IMR-90 (cell line): ENCODE measurements at regions not wholly inside any gene's neighbourhood (a gene's known extent, or its start where the extent isn't known, plus 50 kb on each side); places are given as distances from the start of the nearest gene placed in this dataset.

ENCODE experiments used
- ATAC-seq: fragments of 200-7000 bp; cut with Tn5 transposase; 2 replicates; pipeline ENCODE4 v1.9.1; 2020; ENCODE audit warnings: low read depth, mild to moderate bottlenecking, moderate library complexity
- BruUV-seq: library from RNA; stranded (reverse); fragments of 400-500 nt; replicated peaks from 2 replicates; lab custom pipeline; 2021; lab: Mats Ljungman, UMichigan
- CTCF ChIA-PET: fragments of 300-600 bp; formaldehyde crosslinking; extraction: SDS; loops from one replicate; lab custom pipeline; 2021; ENCODE audit warnings: antibody characterized with exemption; lab: Yijun Ruan, JAX
- POLR2A ChIA-PET: fragments of 300-600 bp; sonication (Branson Sonifier 250); formaldehyde crosslinking; loops from one replicate; lab custom pipeline; 2022; ENCODE audit warnings: antibody characterized with exemption; ENCODE audit not compliant: unreplicated experiment; lab: Charles Lee
- DNase-seq: peaks from one replicate; pipeline ENCODE4 v3.0.0; 2013
- H2AFZ ChIP-seq: replicated peaks from 2 replicates; pipeline ENCODE3; 2013; ENCODE audit warnings: low read length, mild to moderate bottlenecking; ENCODE audit not compliant: poor library complexity
- H2AK5ac ChIP-seq: 2 replicates; pipeline ENCODE4 v1.6.1; 2013; ENCODE audit warnings: low read depth, low read length, inconsistent platforms
- H2AK9ac ChIP-seq: replicated peaks from 2 replicates; pipeline ENCODE3; 2013; ENCODE audit warnings: mild to moderate bottlenecking, low read depth, low read length, moderate library complexity; ENCODE audit not compliant: poor library complexity
- H2BK120ac ChIP-seq: 2 replicates; pipeline ENCODE4 v1.6.1; 2013; ENCODE audit warnings: low read depth, low read length, inconsistent platforms
- H2BK15ac ChIP-seq: 3 replicates; pipeline ENCODE4 v1.6.1; 2013; ENCODE audit warnings: low read depth, low read length, inconsistent platforms
- H2BK20ac ChIP-seq: 2 replicates; pipeline ENCODE4 v1.6.1; 2013; ENCODE audit warnings: low read depth, mild to moderate bottlenecking, inconsistent platforms, low read length, moderate library complexity
- H2BK5ac ChIP-seq: 2 replicates; pipeline ENCODE4 v1.6.1; 2013; ENCODE audit warnings: mild to moderate bottlenecking, low read depth, low read length, inconsistent platforms; ENCODE audit not compliant: poor library complexity, severe bottlenecking
- H3K14ac ChIP-seq: replicated peaks from 2 replicates; pipeline ENCODE4 v1.6.1; 2013; ENCODE audit warnings: low read depth, low read length, inconsistent platforms
- H3K18ac ChIP-seq: 2 replicates; pipeline ENCODE4 v1.6.1; 2013; ENCODE audit warnings: low read depth, low read length, control low read depth
- H3K23ac ChIP-seq: 2 replicates; pipeline ENCODE4 v1.6.1; 2013; ENCODE audit warnings: low read depth, low read length, inconsistent platforms
- H3K27ac ChIP-seq: 2 replicates; pipeline ENCODE4 v1.5.1; 2013; ENCODE audit warnings: mild to moderate bottlenecking, control low read depth, low read length; ENCODE audit not compliant: insufficient read depth
- H3K27me3 ChIP-seq: 2 replicates; pipeline ENCODE4 v1.6.1; 2013; ENCODE audit warnings: low read length; ENCODE audit not compliant: control insufficient read depth, insufficient read depth
- H3K36me3 ChIP-seq: 2 replicates; pipeline ENCODE4 v1.6.1; 2013; ENCODE audit warnings: low read length, mixed read lengths; ENCODE audit not compliant: control insufficient read depth, insufficient read depth
- H3K4ac ChIP-seq: 2 replicates; pipeline ENCODE4 v1.6.1; 2013; ENCODE audit warnings: low read depth, low read length, inconsistent platforms
- H3K4me1 ChIP-seq: 2 replicates; pipeline ENCODE4 v1.6.1; 2013; ENCODE audit warnings: low read length, mixed read lengths; ENCODE audit not compliant: control insufficient read depth, insufficient read depth
- H3K4me2 ChIP-seq: 2 replicates; pipeline ENCODE4 v1.6.1; 2013; ENCODE audit warnings: low read depth, mild to moderate bottlenecking, control low read depth, low read length, moderate library complexity
- H3K4me3 ChIP-seq: 2 replicates; pipeline ENCODE4 v1.5.1; 2013; ENCODE audit warnings: low read depth, mild to moderate bottlenecking, control low read depth, low read length, moderate library complexity; ENCODE audit not compliant: insufficient read depth
- H3K56ac ChIP-seq: 2 replicates; pipeline ENCODE4 v1.6.1; 2013; ENCODE audit warnings: low read length, inconsistent platforms; ENCODE audit not compliant: insufficient read depth; ENCODE audit errors: extremely low read depth
- H3K79me1 ChIP-seq, 2 experiments: 2 replicates each; pipeline ENCODE4 v1.6.1; 2013; ENCODE audit warnings: low read length in 2 of 2, inconsistent platforms in 1 of 2, low read depth in 1 of 2
- H3K9ac ChIP-seq: 2 replicates; pipeline ENCODE4 v1.6.1; 2013; ENCODE audit warnings: low read depth, low read length, control low read depth
- H3K9me1 ChIP-seq: 2 replicates; pipeline ENCODE4 v1.6.1; 2013; ENCODE audit warnings: low read length, inconsistent platforms; ENCODE audit not compliant: insufficient read depth
- H3K9me3 ChIP-seq: 2 replicates; pipeline ENCODE4 v1.6.1; 2013; ENCODE audit warnings: low read length; ENCODE audit not compliant: control insufficient read depth, insufficient read depth
- H4K20me1 ChIP-seq: 2 replicates; pipeline ENCODE4 v1.6.1; 2013; ENCODE audit warnings: low read length, inconsistent platforms; ENCODE audit not compliant: insufficient read depth
- H4K5ac ChIP-seq: 2 replicates; pipeline ENCODE4 v1.6.1; 2013; ENCODE audit warnings: mild to moderate bottlenecking, low read depth, low read length, control low read depth
- H4K8ac ChIP-seq, 2 experiments: 2 replicates each; pipeline ENCODE4 v1.6.1; 2013; ENCODE audit warnings: low read depth in 2 of 2, low read length in 2 of 2, control low read depth in 1 of 2, inconsistent platforms in 1 of 2
- H4K91ac ChIP-seq: 2 replicates; pipeline ENCODE4 v1.6.1; 2013; ENCODE audit warnings: low read depth, low read length, inconsistent platforms; ENCODE audit not compliant: insufficient read depth
- BHLHE40 ChIP-seq: fragments of 150-350 bp; IDR thresholded peaks from 2 replicates; pipeline ENCODE4 v1.6.1; 2016; ENCODE audit warnings: mild to moderate bottlenecking, low read depth, low read length
- CEBPB ChIP-seq: IDR thresholded peaks from 2 replicates; pipeline ENCODE4 v1.6.1; 2012; ENCODE audit warnings: low read depth, low read length, improper control_type of control experiment
- ELK1 ChIP-seq: fragments of 150-350 bp; IDR thresholded peaks from 2 replicates; pipeline ENCODE4 v1.6.1; 2016; ENCODE audit warnings: low read depth, mild to moderate bottlenecking, low read length, moderate library complexity, borderline replicate concordance
- FOS ChIP-seq: fragments of 150-350 bp; IDR thresholded peaks from 2 replicates; pipeline ENCODE4 v1.6.1; 2016; ENCODE audit warnings: low read depth, low read length
- POLR2A ChIP-seq: IDR thresholded peaks from 2 replicates; pipeline ENCODE4 v1.6.1; 2012; ENCODE audit warnings: mild to moderate bottlenecking, low read depth, low read length
- RFX5 ChIP-seq: IDR thresholded peaks from 2 replicates; pipeline ENCODE4 v1.8.0; 2012; ENCODE audit warnings: low read depth, mild to moderate bottlenecking, low read length, moderate library complexity
- SMC3 ChIP-seq: fragments of 150-350 bp; IDR thresholded peaks from 2 replicates; pipeline ENCODE4 v1.6.1; 2016; ENCODE audit warnings: low read depth, mild to moderate bottlenecking, antibody characterized with exemption, low read length, moderate library complexity
- USF2 ChIP-seq: fragments of 150-350 bp; IDR thresholded peaks from 2 replicates; pipeline ENCODE4 v1.6.1; 2017; ENCODE audit warnings: mild to moderate bottlenecking, antibody characterized with exemption, low read length, low read depth
- WGBS, 2 experiments: methylation state at CpG; one replicate each; pipeline versions ENCODE4 v1.1.5 to v1.1.7; 2013; ENCODE audit warnings: missing lambda C conversion rate in 2 of 2; ENCODE audit not compliant: insufficient read length in 1 of 2; ENCODE audit errors: extremely low coverage in 2 of 2; 5-methylcytosine and 5-hydroxymethylcytosine counted together
- dilution Hi-C: fragments of 300-500 bp; cut with HindIII; formaldehyde crosslinking; loops from one replicate; pipeline ENCODE4 v1.14.3; 2018; ENCODE audit warnings: low sequenced_read_pairs; ENCODE audit not compliant: unreplicated experiment
- in situ Hi-C: fragments of 300-500 bp; cut with MboI; formaldehyde crosslinking; loops from 3 replicates; pipeline ENCODE4 v1.14.3; 2019; ENCODE audit warnings: low sequenced_read_pairs, inconsistent platforms, mixed read lengths
- intact Hi-C: fragments of 100-400 bp; cut with micrococcal nuclease; formaldehyde crosslinking; loops from 2 replicates; pipeline ENCODE4 v1.10.0; 2022

GRCh38 chr5:158322620-158323019 lies 463.7 kb upstream of the CLINT1 start:
- intact Hi-C loops = no loop called here
- H2BK120ac ChIP-seq = no peak overlapping the region
- CTCF ChIA-PET = no interaction called here

More at GRCh38 chr5:158322620-158323019, 463.7 kb upstream of the CLINT1 start:
- H3K27ac ChIP-seq = no peak overlapping the region
- H3K56ac ChIP-seq = no peak overlapping the region
- H3K14ac ChIP-seq = no peak overlapping the region
- no peaks in the 10 kb centered on the region for H3K79me1 ChIP-seq
- in situ Hi-C loops = no loop called here
- no peak overlapping the region for H3K4me2 ChIP-seq
- H2AK5ac ChIP-seq = no peak overlapping the region
- H3K23ac ChIP-seq = no peak overlapping the region
- H4K5ac ChIP-seq = no peak overlapping the region
- TF ChIP-seq SMC3 (no peak), FOS (no peak), RFX5 (no peak), CEBPB (no peak), BHLHE40 (no peak), USF2 (no peak), POLR2A (no peak), ELK1 (no peak)
- no peaks in the 10 kb centered on the region for H3K4me1 ChIP-seq
- no peak overlapping the region for H2BK5ac ChIP-seq
- dilution Hi-C loops = no loop called here
- no peak overlapping the region for H2BK15ac ChIP-seq
- ATAC-seq (no peak), DNase-seq (no peak)
- no peaks in the 10 kb centered on the region for H3K9me1 ChIP-seq
- H2AFZ ChIP-seq = no peak overlapping the region
- no peak overlapping the region for H2BK20ac ChIP-seq
- BruUV-seq = no TSS peak
- H4K8ac ChIP-seq = no peak overlapping the region
- no peak overlapping the region for H2AK9ac ChIP-seq
- no peak overlapping the region for H3K4me3 ChIP-seq
- no peaks in the 10 kb centered on the region for H3K9me3 ChIP-seq
- no peak overlapping the region for H3K18ac ChIP-seq
- H3K27me3 ChIP-seq = no peaks in the 10 kb centered on the region
- no peak overlapping the region for H3K9ac ChIP-seq
- no peaks in the 10 kb centered on the region for H3K36me3 ChIP-seq
- no peak overlapping the region for H4K91ac ChIP-seq
- no peaks in the 10 kb centered on the region for H4K20me1 ChIP-seq
- WGBS, 2 experiments = no CpG with 5 or more reads among the region's 1 CpG
- POLR2A ChIA-PET = no interaction called here
- H3K4ac ChIP-seq = no peak overlapping the region
